ENCODE measurements at regions not wholly inside any gene's neighbourhood (a gene's known extent, or its start where the extent isn't known, plus 50 kb on each side); places are given as distances from the start of the nearest gene placed in this dataset.

- Mint-ChIP-seq H3K9me3 (no peaks in the 10 kb centered on the region), H3K27me3 (peaks cover 27% of the 10 kb centered on the region), H3K27ac (peak overlapping the region; percentile 41), H3K4me1 (peaks cover 43% of the 10 kb centered on the region), H3K36me3 (no peaks in the 10 kb centered on the region), H3K4me3 (peak overlapping the region; percentile 42)
- DNase-seq (peak; percentile 44), ATAC-seq (ENCODE audit: low read depth) (peak; percentile 20)
- POLR2A ChIA-PET, result interaction anchor here (0.7 to 1.3 kb wide), 2 partner anchors 10 to 14 kb away, joined by 3 read pairs; no protein-coding TSS in a partner anchor
These were observed 109.5 kb downstream of the SNX5 start for GRCh38 chr20:17859002-17859615.

DNA sequence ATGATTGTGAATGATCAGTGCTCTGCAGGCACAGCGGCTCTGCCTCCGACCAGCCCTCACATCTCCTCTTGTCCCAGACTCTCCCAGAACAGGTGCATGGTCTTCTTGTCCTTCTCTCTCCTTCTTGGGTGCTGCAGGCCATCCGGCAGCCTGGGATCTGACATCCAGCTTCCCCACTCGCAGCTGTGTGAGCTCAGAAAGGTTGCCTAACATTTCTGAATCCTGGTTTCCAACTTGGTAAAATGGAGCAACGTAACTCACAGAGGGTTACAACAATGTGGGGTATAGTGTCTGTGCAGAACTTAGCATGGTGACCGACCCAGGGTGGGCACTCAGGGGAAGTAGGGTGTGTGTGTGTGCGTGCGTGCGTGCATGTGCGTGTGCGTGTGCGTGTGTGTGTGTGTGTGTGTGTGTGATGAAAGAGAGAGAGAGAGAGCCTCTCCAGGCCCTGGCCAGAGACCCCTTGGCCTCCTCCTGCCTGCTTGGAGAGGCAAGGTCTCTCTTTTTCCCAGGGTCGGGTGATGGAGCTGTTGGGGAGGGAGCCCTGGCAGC, 110.1 kb downstream of the SNX5 start:
- peak overlapping the region; percentile 22 for H3K27ac Mint-ChIP-seq
- no peak overlapping the region for H3K4me3 Mint-ChIP-seq
- peaks cover 45% of the 10 kb centered on the region for H3K4me1 Mint-ChIP-seq
- ATAC-seq (ENCODE audit: low read depth) (no peak), DNase-seq (no peak)
- H3K9me3 Mint-ChIP-seq, result no peaks in the 10 kb centered on the region
- POLR2A ChIA-PET, result interaction anchor here (0.7 to 1.3 kb wide), 2 partner anchors 11 to 13 kb away, joined by 3 read pairs; no protein-coding TSS in a partner anchor
- peaks cover 30% of the 10 kb centered on the region for H3K27me3 Mint-ChIP-seq
- H3K36me3 Mint-ChIP-seq, result no peaks in the 10 kb centered on the region

DNA sequence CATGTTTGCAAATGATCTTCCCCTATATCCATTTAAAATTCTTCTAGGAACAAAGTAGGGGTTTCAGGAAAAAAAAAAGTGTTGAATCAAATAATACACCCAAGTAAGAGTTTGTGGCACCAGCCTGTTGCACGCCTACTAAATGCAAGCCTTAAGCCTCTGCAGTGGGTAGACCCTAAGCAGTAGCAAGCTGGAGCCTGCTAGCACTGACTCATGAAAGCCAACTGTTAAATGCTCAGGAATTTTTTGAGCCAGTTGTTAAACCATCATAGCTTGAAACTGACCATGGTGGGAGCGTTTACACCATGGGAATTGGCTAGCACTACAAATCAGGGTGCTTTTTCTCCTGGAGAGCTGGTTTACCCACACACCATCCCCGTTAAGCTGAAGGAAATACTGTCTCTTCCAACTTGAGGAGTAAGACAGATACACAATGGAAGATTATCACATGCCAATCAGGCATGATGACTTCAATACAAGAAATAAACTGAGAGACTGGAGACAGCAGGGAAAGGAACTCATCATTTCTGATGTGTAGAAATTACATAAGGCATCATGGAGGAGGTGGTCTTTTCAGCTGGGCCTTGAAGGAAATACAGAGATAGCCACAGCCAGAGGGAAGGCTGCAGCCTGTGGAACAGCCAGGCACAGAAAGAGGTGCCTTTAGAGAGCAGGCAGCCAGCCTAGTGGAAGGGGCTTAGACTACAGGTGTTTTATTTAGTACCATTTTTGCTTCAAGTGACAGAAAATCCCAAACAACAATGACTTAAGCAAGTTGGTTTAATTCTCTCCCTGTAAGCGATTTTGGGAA, 110.8 kb downstream of the SNX5 start:
- peaks cover 36% of the 10 kb centered on the region for H3K27me3 Mint-ChIP-seq
- no peak overlapping the region for H3K27ac Mint-ChIP-seq
- H3K4me3 Mint-ChIP-seq, result no peak overlapping the region
- ATAC-seq (ENCODE audit: low read depth) (no peak), DNase-seq (no peak)
- peaks cover 45% of the 10 kb centered on the region for H3K4me1 Mint-ChIP-seq
- no peaks in the 10 kb centered on the region for H3K36me3 Mint-ChIP-seq
- POLR2A ChIA-PET, result interaction anchor here (1.2 to 2.1 kb wide), 2 partner anchors 11 to 176 kb away, joined by 3 to 11 read pairs; partner anchors contain the start of gene RRBP1
- H3K9me3 Mint-ChIP-seq, result no peaks in the 10 kb centered on the region

GRCh38 chr20:17856837-17857605, 111.6 kb downstream of the SNX5 start:
- H3K27me3 Mint-ChIP-seq, result peaks cover 32% of the 10 kb centered on the region
- H3K36me3 Mint-ChIP-seq, result no peaks in the 10 kb centered on the region
- ATAC-seq (ENCODE audit: low read depth) (no peak), DNase-seq (no peak)
- peak overlapping the region; percentile 33 for H3K4me3 Mint-ChIP-seq
- POLR2A ChIA-PET, result interaction anchor here (1.1 to 2.1 kb wide), 4 partner anchors 10 to 175 kb away, joined by 3 to 11 read pairs (median 4); partner anchors contain the start of gene RRBP1
- H3K27ac Mint-ChIP-seq, result peak overlapping the region; percentile 18
- H3K4me1 Mint-ChIP-seq, result peaks cover 45% of the 10 kb centered on the region
- H3K9me3 Mint-ChIP-seq, result no peaks in the 10 kb centered on the region

- Mint-ChIP-seq H3K4me3 (peak overlapping the region; percentile 9), H3K36me3 (no peaks in the 10 kb centered on the region), H3K9me3 (no peaks in the 10 kb centered on the region), H3K27ac (peak overlapping the region; percentile 23), H3K27me3 (peaks cover 30% of the 10 kb centered on the region), H3K4me1 (peaks cover 43% of the 10 kb centered on the region)
- POLR2A ChIA-PET, result interaction anchor here (0.9 to 2.1 kb wide), 4 partner anchors 8 to 174 kb away, joined by 3 to 11 read pairs (median 4); partner anchors contain the start of gene RRBP1
- DNase-seq (no peak), ATAC-seq (ENCODE audit: low read depth) (peak; percentile 45)
These were observed 112.5 kb downstream of the SNX5 start for GRCh38 chr20:17856024-17856564.

- Mint-ChIP-seq H3K9me3 (no peaks in the 10 kb centered on the region), H3K27ac (peak overlapping the region; percentile 31), H3K27me3 (peaks cover 23% of the 10 kb centered on the region), H3K4me3 (no peak overlapping the region), H3K4me1 (peaks cover 32% of the 10 kb centered on the region), H3K36me3 (no peaks in the 10 kb centered on the region)
- ATAC-seq (ENCODE audit: low read depth) (no peak), DNase-seq (no peak)
- POLR2A ChIA-PET, result no interaction called here
These were observed 114.2 kb downstream of the SNX5 start for GRCh38 chr20:17854307-17854903.

DNA sequence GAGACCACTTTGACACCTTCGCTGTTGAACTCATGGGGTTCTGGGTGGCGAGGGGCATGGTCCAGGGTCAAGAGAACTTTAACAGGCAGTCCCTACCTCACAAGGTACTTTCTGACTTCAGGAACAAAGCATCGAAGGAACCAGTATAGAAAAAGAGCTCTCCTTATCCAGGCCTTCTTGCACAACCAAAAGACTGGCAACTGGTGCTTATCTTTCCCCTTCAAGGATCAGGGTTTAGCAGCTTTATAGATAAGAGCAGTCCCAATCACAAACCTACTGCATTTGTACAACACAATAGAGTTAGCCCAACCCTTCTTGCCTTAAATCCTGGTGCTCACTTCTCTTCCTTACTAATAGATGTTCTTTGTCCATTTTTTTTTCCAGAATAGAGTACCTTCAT, 116.3 kb downstream of the SNX5 start:
- H3K36me3 Mint-ChIP-seq, result no peaks in the 10 kb centered on the region
- H3K27me3 Mint-ChIP-seq, result peaks cover 19% of the 10 kb centered on the region
- POLR2A ChIA-PET, result no interaction called here
- DNase-seq (no peak), ATAC-seq (ENCODE audit: low read depth) (no peak)
- H3K27ac Mint-ChIP-seq, result no peak overlapping the region
- H3K4me1 Mint-ChIP-seq, result peaks cover 28% of the 10 kb centered on the region
- no peak overlapping the region for H3K4me3 Mint-ChIP-seq
- H3K9me3 Mint-ChIP-seq, result no peaks in the 10 kb centered on the region

DNA sequence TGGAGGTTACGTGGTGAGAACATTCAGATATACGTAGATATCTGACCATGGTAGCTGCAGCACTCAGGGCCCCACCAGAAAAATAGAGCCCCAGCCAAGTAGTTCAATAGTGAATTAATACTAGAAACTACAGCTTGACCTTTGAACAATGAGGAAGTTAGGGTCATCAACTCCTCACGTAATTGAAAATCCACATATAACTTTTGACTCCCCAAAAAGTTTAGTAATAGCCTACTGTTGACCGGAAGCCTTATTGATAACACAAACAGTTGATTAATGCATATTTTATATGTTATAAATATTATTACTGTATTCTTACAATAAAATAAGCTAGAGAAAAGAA, 117.9 kb downstream of the SNX5 start:
- Mint-ChIP-seq H3K4me3 (no peak overlapping the region), H3K4me1 (peaks cover 28% of the 10 kb centered on the region), H3K36me3 (no peaks in the 10 kb centered on the region), H3K9me3 (no peaks in the 10 kb centered on the region), H3K27ac (no peak overlapping the region), H3K27me3 (peaks cover 19% of the 10 kb centered on the region)
- DNase-seq (no peak), ATAC-seq (ENCODE audit: low read depth) (no peak)
- POLR2A ChIA-PET, result no interaction called here

DNA sequence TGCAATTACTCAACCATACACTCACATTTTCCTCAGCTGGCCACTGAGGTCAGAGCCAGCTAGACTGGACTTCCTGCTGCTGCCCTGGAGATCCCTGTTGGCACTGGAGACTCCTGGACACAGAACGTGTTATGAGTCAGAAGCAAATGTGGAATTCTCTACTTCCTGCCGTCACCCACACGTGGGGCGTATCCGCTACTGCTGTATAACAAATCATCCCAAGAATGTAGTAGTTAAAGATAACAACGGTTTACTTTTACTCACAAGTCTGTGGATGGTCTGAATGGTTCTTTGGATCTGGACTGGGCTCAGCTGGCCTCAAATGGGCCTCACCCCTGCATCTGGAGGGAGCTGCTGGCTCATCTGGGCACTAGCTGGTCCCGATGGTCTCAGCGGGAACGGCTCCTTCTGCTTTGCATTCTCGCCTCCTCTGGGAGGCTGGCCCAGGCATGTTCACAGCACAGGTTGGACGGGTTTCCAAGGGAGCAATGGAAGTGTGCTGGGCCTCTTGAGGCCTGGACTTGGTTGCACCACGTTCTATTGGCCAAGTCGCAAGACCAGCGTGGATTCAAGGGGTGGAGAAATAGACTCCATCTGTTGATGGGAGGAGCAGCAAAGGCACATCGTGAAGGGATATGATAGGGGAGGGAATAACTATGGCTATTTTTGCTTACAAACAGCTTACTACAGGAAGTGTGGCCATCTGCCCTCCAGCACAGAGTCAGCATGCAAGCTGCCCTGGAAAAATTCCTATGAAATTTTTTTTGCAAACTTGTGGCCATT, 118.5 kb downstream of the SNX5 start:
- Mint-ChIP-seq H3K9me3 (no peaks in the 10 kb centered on the region), H3K4me3 (no peak overlapping the region), H3K4me1 (peaks cover 28% of the 10 kb centered on the region), H3K27ac (no peak overlapping the region), H3K36me3 (no peaks in the 10 kb centered on the region), H3K27me3 (peaks cover 19% of the 10 kb centered on the region)
- DNase-seq (no peak), ATAC-seq (ENCODE audit: low read depth) (no peak)
- POLR2A ChIA-PET, result no interaction called here

GRCh38 chr20:17849138-17849900, 119.3 kb downstream of the SNX5 start:
- Mint-ChIP-seq H3K9me3 (no peaks in the 10 kb centered on the region), H3K27ac (no peak overlapping the region), H3K36me3 (no peaks in the 10 kb centered on the region), H3K4me3 (no peak overlapping the region), H3K27me3 (peaks cover 18% of the 10 kb centered on the region), H3K4me1 (peaks cover 33% of the 10 kb centered on the region)
- DNase-seq (no peak), ATAC-seq (ENCODE audit: low read depth) (no peak)
- POLR2A ChIA-PET, result interaction anchor here (0.9 kb wide), 1 partner anchor 168 kb away, joined by 3 read pairs; no protein-coding TSS in a partner anchor

DNA sequence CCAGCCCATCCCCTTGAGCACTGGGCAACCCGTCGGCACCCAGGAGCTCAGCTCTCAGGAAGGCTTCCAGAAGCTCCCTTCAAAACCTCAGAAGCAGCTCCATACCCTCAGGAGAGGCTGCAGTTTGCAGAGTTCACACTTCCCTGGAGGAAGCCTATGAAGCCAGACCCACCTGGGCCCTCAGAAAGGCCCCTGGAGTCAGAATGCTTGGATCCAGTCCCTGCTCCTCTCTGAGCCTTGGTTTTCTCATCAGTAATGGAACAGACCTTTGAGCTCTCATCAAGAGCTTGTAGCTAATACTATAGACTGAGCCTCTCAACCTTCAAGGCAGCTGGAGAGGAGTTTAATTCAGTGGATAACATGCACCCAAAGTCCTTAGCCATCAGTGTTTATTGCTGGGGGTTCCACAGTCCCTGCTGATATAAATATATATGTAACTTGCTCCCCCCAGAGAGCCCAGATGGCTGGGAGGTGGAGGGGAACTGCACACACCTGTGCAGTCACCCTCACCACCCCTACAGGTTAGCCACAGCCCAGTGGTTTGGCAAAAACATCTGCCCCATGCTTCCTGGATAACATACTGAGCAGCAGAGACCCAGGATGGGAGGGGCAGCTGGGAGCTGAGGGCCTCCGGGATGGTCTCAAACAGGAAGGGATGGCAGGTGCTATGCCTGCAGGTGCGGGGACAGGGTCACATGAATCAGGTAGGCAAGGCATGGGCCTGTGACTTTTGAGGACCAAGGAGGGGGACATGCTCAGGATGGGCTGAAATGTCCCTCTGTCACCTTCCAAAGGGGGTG, 120.1 kb downstream of the SNX5 start:
- H3K4me1 Mint-ChIP-seq, result peaks cover 37% of the 10 kb centered on the region
- ATAC-seq (ENCODE audit: low read depth) (no peak), DNase-seq (no peak)
- POLR2A ChIA-PET, result interaction anchor here (0.7 to 0.9 kb wide), 2 partner anchors 8 to 167 kb away, joined by 3 read pairs; no protein-coding TSS in a partner anchor
- no peaks in the 10 kb centered on the region for H3K9me3 Mint-ChIP-seq
- no peak overlapping the region for H3K4me3 Mint-ChIP-seq
- H3K27ac Mint-ChIP-seq, result no peak overlapping the region
- H3K27me3 Mint-ChIP-seq, result peaks cover 13% of the 10 kb centered on the region
- no peaks in the 10 kb centered on the region for H3K36me3 Mint-ChIP-seq
